Kidney tubule cell (primary cell): ENCODE measurements at regions not wholly inside any gene's neighbourhood (a gene's known extent, or its start where the extent isn't known, plus 50 kb on each side); places are given as distances from the start of the nearest gene placed in this dataset.

Source experiments
- DNase-seq: peaks from one replicate; pipeline ENCODE4 v3.0.0-alpha.2; 2018; ENCODE audit warnings: low spot score

GRCh38 chr5:120738568-120738967, 274.5 kb downstream of the PRR16 start:
- DNase-seq: no peak

GRCh38 chr5:120740989-120741388, 276.9 kb downstream of the PRR16 start:
- no peak for DNase-seq

- no peak for DNase-seq
Measured at GRCh38 chr5:120748474-120748873, 284.4 kb downstream of the PRR16 start.

- no peak for DNase-seq
Measured at GRCh38 chr5:120749737-120750136, 285.6 kb downstream of the PRR16 start.

GRCh38 chr5:120759587-120759986, 295.5 kb downstream of the PRR16 start:
- no peak for DNase-seq

- DNase-seq: no peak
Measured at GRCh38 chr5:120761986-120762385, 297.9 kb downstream of the PRR16 start.

- DNase-seq: no peak
Measured at GRCh38 chr5:120765189-120765588, 301.1 kb downstream of the PRR16 start.

- DNase-seq: no peak
Measured at GRCh38 chr5:120767178-120767820, 303.2 kb downstream of the PRR16 start.

GRCh38 chr5:120769312-120769872, 305.3 kb downstream of the PRR16 start:
- no peak for DNase-seq

- no peak for DNase-seq
Measured at GRCh38 chr5:120771202-120771601, 307.1 kb downstream of the PRR16 start.

- peak; percentile 35 for DNase-seq
Measured at GRCh38 chr5:120778491-120779484, 314.7 kb downstream of the PRR16 start.

- DNase-seq: no peak
Measured at GRCh38 chr5:120779674-120780073, 315.6 kb downstream of the PRR16 start.

GRCh38 chr5:120788481-120788880, 324.4 kb downstream of the PRR16 start:
- DNase-seq: no peak

GRCh38 chr5:120789918-120790317, 325.8 kb downstream of the PRR16 start:
- no peak for DNase-seq

- DNase-seq: no peak
Measured at GRCh38 chr5:120790339-120790738, 326.2 kb downstream of the PRR16 start.

- no peak for DNase-seq
Measured at GRCh38 chr5:120792477-120792876, 328.4 kb downstream of the PRR16 start.

GRCh38 chr5:120794121-120794520, 330.0 kb downstream of the PRR16 start:
- DNase-seq: no peak

- DNase-seq: no peak
Measured at GRCh38 chr5:120803282-120803681, 339.2 kb downstream of the PRR16 start.

GRCh38 chr5:120805131-120805530, 341.0 kb downstream of the PRR16 start:
- DNase-seq: no peak

GRCh38 chr5:120806202-120806601, 342.1 kb downstream of the PRR16 start:
- DNase-seq: no peak

GRCh38 chr5:120808135-120808534, 344.0 kb downstream of the PRR16 start:
- peak; percentile 8 for DNase-seq

GRCh38 chr5:120808606-120809005, 344.5 kb downstream of the PRR16 start:
- peak; percentile 32 for DNase-seq

- no peak for DNase-seq
Measured at GRCh38 chr5:120813551-120813950, 349.5 kb downstream of the PRR16 start.
